Cardiac muscle cell (in vitro differentiated cells and primary cell): ENCODE measurements at regions not wholly inside any gene's neighbourhood (a gene's known extent, or its start where the extent isn't known, plus 50 kb on each side); places are given as distances from the start of the nearest gene placed in this dataset.

Source experiments
- DNase-seq, 2 donors: peaks; one replicate each; pipeline versions ENCODE4 v3.0.0 to v3.0.0-alpha.2; 2010 to 2017; ENCODE audit warnings: low read depth in 1 of 2, low spot score in 1 of 2
- H3K27ac ChIP-seq: fragments of 200-600 bp; sonication (generic); 2 replicates; pipeline ENCODE4 v1.5.1; 2016
- H3K27me3 ChIP-seq: fragments of 200-600 bp; sonication (generic); 2 replicates; pipeline ENCODE4 v1.6.0; 2016; ENCODE audit warnings: control low read depth
- H3K36me3 ChIP-seq: fragments of 200-600 bp; sonication (generic); 2 replicates; pipeline ENCODE4 v1.5.1; 2016; ENCODE audit warnings: control low read depth
- H3K4me1 ChIP-seq: fragments of 200-600 bp; sonication (generic); 2 replicates; pipeline ENCODE4 v1.8.1; 2017; ENCODE audit warnings: low read depth, mild to moderate bottlenecking, mixed run types
- H3K4me3 ChIP-seq: fragments of 200-600 bp; sonication (generic); 2 replicates; pipeline ENCODE4 v1.5.1; 2016; ENCODE audit warnings: mild to moderate bottlenecking
- H3K9me3 ChIP-seq: fragments of 200-600 bp; sonication (generic); 2 replicates; pipeline ENCODE4 v1.5.1; 2017; ENCODE audit warnings: low read depth, mild to moderate bottlenecking, control low read depth
- CTCF ChIP-seq: IDR thresholded peaks from 2 replicates; pipeline ENCODE4 v1.5.1; 2012; ENCODE audit warnings: low read depth, mild to moderate bottlenecking, low read length

DNA sequence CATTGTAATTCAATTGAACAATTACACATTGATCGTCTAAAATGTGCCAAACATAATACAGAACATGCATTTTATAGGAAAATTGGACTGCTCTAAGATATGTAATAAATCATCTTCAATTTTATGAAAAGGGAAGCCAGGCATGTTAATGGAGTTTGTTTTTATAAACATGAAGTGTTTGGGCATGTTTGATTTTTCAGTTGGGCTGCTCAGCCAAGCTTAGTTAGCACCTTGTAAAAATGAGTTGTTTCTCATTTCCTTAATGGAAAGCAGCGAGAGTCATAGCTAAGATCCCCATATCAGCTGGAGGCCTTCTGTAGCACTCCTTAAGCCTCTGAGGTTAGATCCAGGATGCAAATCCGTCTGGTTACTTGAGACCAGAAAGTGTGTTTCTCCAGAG, 422.3 kb downstream of the SPRY2 start:
- no peak for DNase-seq
- Histone ChIP-seq H3K36me3 (no peaks in the 10 kb centered on the region), H3K27ac (no peak overlapping the region), H3K27me3 (no peaks in the 10 kb centered on the region), H3K4me1 (peaks cover 2% of the 10 kb centered on the region), H3K4me3 (no peak overlapping the region), H3K9me3 (no peaks in the 10 kb centered on the region)
- no peak for TF ChIP-seq CTCF

DNA sequence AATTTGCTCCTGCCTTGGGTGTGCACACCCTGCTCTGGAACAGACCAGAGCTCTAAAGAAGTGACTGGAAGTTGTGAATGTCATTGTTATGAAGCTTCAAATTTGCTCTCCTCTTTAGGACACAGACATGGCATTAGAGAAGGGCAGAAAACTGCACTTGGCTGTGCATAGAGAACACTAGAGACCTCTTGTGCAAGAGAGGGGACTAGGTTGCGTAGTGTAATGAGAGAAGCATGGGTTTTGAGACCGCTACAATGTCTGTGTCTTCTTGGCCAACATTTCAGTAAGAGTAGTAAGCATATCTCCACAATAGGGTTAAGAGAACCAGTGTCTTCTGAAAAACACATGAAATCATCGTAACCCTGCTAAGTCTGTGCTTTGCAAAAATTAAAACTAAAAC, 423.3 kb downstream of the SPRY2 start:
- no peak for DNase-seq
- Histone ChIP-seq H3K27ac (no peak overlapping the region), H3K27me3 (no peaks in the 10 kb centered on the region), H3K4me3 (no peak overlapping the region), H3K9me3 (no peaks in the 10 kb centered on the region), H3K4me1 (peaks cover 2% of the 10 kb centered on the region), H3K36me3 (no peaks in the 10 kb centered on the region)
- no peak for TF ChIP-seq CTCF

DNA sequence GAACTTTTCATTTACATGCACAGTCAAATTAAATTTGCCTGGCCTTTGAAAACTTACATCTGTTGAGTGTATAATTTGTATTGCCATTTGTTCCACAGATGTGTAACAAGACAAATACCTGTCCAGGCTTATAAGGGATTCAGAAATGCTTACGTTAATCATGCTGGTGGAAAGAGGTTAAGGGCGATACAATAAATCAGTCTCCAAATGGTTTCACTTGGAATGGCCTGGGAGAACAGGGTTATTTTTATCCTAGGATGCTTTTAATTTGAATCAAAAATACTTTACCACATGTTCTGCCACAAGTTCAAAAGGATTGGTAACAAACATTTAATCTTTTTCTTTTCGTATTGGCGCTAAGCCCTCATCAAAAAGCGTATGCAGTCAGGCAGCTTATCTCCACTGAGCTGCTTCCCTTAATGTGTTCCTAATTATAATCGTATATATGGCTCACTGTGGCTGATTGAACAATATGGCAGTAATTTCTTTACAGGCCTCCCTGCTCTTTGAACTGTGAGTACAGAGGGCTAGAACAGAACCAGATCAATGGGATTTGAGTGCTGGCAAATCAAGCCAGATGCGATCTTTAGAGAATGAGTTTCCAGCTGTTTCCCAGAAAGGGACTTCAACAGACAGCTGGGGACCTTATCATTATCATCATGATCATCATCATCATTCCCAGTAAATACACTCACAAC, 425.7 kb downstream of the SPRY2 start:
- no peaks in the 10 kb centered on the region for H3K27me3 ChIP-seq
- no peaks in the 10 kb centered on the region for H3K36me3 ChIP-seq
- H3K9me3 ChIP-seq, result no peaks in the 10 kb centered on the region
- peaks cover 13% of the 10 kb centered on the region for H3K4me1 ChIP-seq
- no peak overlapping the region for H3K27ac ChIP-seq
- no peak for TF ChIP-seq CTCF
- no peak for DNase-seq
- H3K4me3 ChIP-seq, result no peak overlapping the region

GRCh38 chr13:79913141-79913827, 427.6 kb downstream of the SPRY2 start:
- H3K4me3 ChIP-seq, result no peak overlapping the region
- no peaks in the 10 kb centered on the region for H3K27me3 ChIP-seq
- no peak overlapping the region for H3K27ac ChIP-seq
- DNase-seq, result no peak
- H3K4me1 ChIP-seq, result peaks cover 11% of the 10 kb centered on the region
- no peak for TF ChIP-seq CTCF
- H3K36me3 ChIP-seq, result no peaks in the 10 kb centered on the region
- no peaks in the 10 kb centered on the region for H3K9me3 ChIP-seq

DNA sequence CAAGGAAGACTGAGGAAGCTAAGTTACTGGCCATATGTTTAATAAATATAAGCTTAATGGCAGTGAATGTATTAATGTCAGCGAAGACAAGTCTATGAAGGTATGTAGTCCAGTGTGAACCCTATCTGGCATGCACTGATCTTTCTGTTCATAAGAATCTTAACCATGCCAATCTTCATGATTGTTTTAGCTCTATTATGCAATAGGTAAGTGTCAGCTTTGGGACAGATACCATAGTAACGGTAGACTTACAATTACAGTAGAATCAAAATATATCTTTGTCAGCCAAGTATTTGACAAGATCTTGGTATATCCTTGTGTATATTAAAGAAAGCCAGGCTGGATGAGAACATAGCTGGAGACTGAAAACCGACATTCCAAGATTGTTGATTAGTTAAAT, 428.5 kb downstream of the SPRY2 start:
- Histone ChIP-seq H3K27ac (no peak overlapping the region), H3K27me3 (no peaks in the 10 kb centered on the region), H3K4me1 (peaks cover 11% of the 10 kb centered on the region), H3K9me3 (no peaks in the 10 kb centered on the region), H3K4me3 (no peak overlapping the region), H3K36me3 (no peaks in the 10 kb centered on the region)
- no peak for DNase-seq
- TF ChIP-seq CTCF, result no peak
